Body of pancreas (tissue), 4 donors: ENCODE measurements at regions not wholly inside any gene's neighbourhood (a gene's known extent, or its start where the extent isn't known, plus 50 kb on each side); places are given as distances from the start of the nearest gene placed in this dataset.

Experiments
- CTCF ChIP-seq, 7 experiments: fragments of 450-650 bp in 4 of 7; fragments of 200-600 bp in 3 of 7; sonication (generic) in 3 of 7; IDR thresholded peaks; one replicate each; pipeline ENCODE4 v1.5.1; 2016 to 2019; ENCODE audit warnings: antibody characterized with exemption in 7 of 7
- POLR2A ChIP-seq, 3 donors: fragments of 450-650 bp; IDR thresholded peaks; one replicate each; pipeline ENCODE4 v1.6.1; 2016; ENCODE audit warnings: antibody characterized with exemption in 3 of 3, mild to moderate bottlenecking in 2 of 3

- no peak for TF ChIP-seq CTCF (IDR thresholded peaks at IDR 0.05)
- no peak for TF ChIP-seq POLR2A (IDR thresholded peaks at IDR 0.05)
These were observed 215.6 kb upstream of the DDHD1 start for GRCh38 chr14:53368711-53369201.
